Keratinocyte (primary cell): ENCODE measurements at regions not wholly inside any gene's neighbourhood (a gene's known extent, or its start where the extent isn't known, plus 50 kb on each side); places are given as distances from the start of the nearest gene placed in this dataset.

Experiments used
- DNase-seq: peaks from one replicate; pipeline ENCODE4 v3.0.0-alpha.2; 2011; ENCODE audit warnings: low read depth, missing footprints, low spot score
- FAIRE-seq: peaks from 2 replicates; lab custom pipeline; 2011; peaks lifted over from hg19 to GRCh38; lab: Jason Lieb, UNC
- H2AFZ ChIP-seq: 2 replicates; pipeline ENCODE4 v1.6.0; 2012; ENCODE audit warnings: low read length, control low read depth, inconsistent platforms; ENCODE audit not compliant: control insufficient read depth
- H3K27ac ChIP-seq: 2 replicates; pipeline ENCODE4 v1.5.1; 2011; ENCODE audit warnings: low read length; ENCODE audit not compliant: control insufficient read depth, insufficient read depth
- H3K27me3 ChIP-seq: 3 replicates; pipeline ENCODE4 v1.6.0; 2011; ENCODE audit warnings: low read length; ENCODE audit not compliant: control insufficient read depth, insufficient read depth; ENCODE audit errors: extremely low read depth
- H3K36me3 ChIP-seq, 2 experiments: 2 replicates in 1 of 2; 3 replicates in 1 of 2; pipeline ENCODE4 v1.5.1; 2011; ENCODE audit warnings: low read length in 2 of 2, mild to moderate bottlenecking in 1 of 2; ENCODE audit not compliant: control insufficient read depth in 2 of 2, insufficient read depth in 2 of 2; ENCODE audit errors: extremely low read depth in 1 of 2
- H3K4me1 ChIP-seq: 3 replicates; pipeline ENCODE4 v1.5.1; 2011; ENCODE audit warnings: low read length; ENCODE audit not compliant: control insufficient read depth, insufficient read depth; ENCODE audit errors: extremely low read depth
- H3K4me2 ChIP-seq: 3 replicates; pipeline ENCODE4 v1.6.0; 2011; ENCODE audit warnings: low read depth, low read length; ENCODE audit not compliant: control insufficient read depth, insufficient read depth; ENCODE audit errors: extremely low read depth
- H3K4me3 ChIP-seq, 3 experiments: fragments of 200-600 bp in 1 of 3; sonication (generic) in 1 of 3; 2 replicates in 2 of 3; 3 replicates in 1 of 3; pipeline ENCODE4 v1.5.1; 2011 to 2016; ENCODE audit warnings: low read length in 3 of 3, mild to moderate bottlenecking in 3 of 3, control low read depth in 2 of 3, inconsistent platforms in 1 of 3, low read depth in 1 of 3, mixed read lengths in 1 of 3, mixed run types in 1 of 3, moderate library complexity in 1 of 3; ENCODE audit not compliant: control insufficient read depth in 2 of 3, insufficient read depth in 2 of 3; ENCODE audit errors: extremely low read depth in 1 of 3
- H3K79me2 ChIP-seq: 2 replicates; pipeline ENCODE4 v1.6.0; 2012; ENCODE audit warnings: low read length; ENCODE audit not compliant: control insufficient read depth, insufficient read depth
- H3K9ac ChIP-seq: 3 replicates; pipeline ENCODE4 v1.6.0; 2011; ENCODE audit warnings: low read length; ENCODE audit not compliant: control insufficient read depth, insufficient read depth; ENCODE audit errors: extremely low read depth
- H3K9me1 ChIP-seq: 3 replicates; pipeline ENCODE4 v1.6.0; 2011; ENCODE audit warnings: low read length; ENCODE audit not compliant: control insufficient read depth, insufficient read depth; ENCODE audit errors: extremely low read depth
- H3K9me3 ChIP-seq: 2 replicates; pipeline ENCODE4 v1.5.1; 2012; ENCODE audit warnings: low read depth, low read length; ENCODE audit not compliant: control insufficient read depth
- H4K20me1 ChIP-seq: 3 replicates; pipeline ENCODE4 v1.6.0; 2011; ENCODE audit warnings: low read length; ENCODE audit not compliant: control insufficient read depth, insufficient read depth; ENCODE audit errors: extremely low read depth
- EZH2 ChIP-seq: IDR thresholded peaks from one replicate; pipeline ENCODE4 v1.6.1; 2012; ENCODE audit warnings: inconsistent platforms, mild to moderate bottlenecking, low read length, moderate library complexity
- dilution Hi-C: fragments of 300-500 bp; cut with MboI; formaldehyde crosslinking; loops from one replicate; pipeline ENCODE4 v1.7.0; 2020; ENCODE audit warnings: low sequenced_read_pairs; ENCODE audit not compliant: extremely low pct_ligation_motif_present
- TF ChIP-seq, protein P1 (sequence below), 3 experiments: IDR thresholded peaks in 1 of 3; conservative IDR thresholded peaks in 1 of 3; optimal IDR thresholded peaks in 1 of 3; 2 replicates in 2 of 3; 3 replicates in 1 of 3; pipeline versions ENCODE3 to v1.5.1; 2011; ENCODE audit warnings: low read length in 3 of 3, mild to moderate bottlenecking in 3 of 3, moderate library complexity in 2 of 3, control low read depth in 1 of 3, inconsistent platforms in 1 of 3; ENCODE audit not compliant: insufficient read depth in 2 of 3; ENCODE audit errors: extremely low read depth in 1 of 3

GRCh38 chr12:90303771-90304170 is 595.1 kb upstream of the ATP2B1 start:
- dilution Hi-C loops = no loop called here
- Histone ChIP-seq H3K79me2 (no peaks in the 10 kb centered on the region), H3K27me3 (no peaks in the 10 kb centered on the region), H3K9me3 (no peaks in the 10 kb centered on the region), H3K9me1 (no peaks in the 10 kb centered on the region), H3K4me3 (no peak overlapping the region), H3K4me1 (peaks cover 6% of the 10 kb centered on the region), H3K9ac (no peak overlapping the region), H2AFZ (no peak overlapping the region), H3K36me3 (no peaks in the 10 kb centered on the region), H4K20me1 (no peaks in the 10 kb centered on the region), H3K27ac (no peak overlapping the region), H3K4me2 (no peak overlapping the region)
- no peak for DNase-seq
- no peak for FAIRE-seq
- no peak for TF ChIP-seq EZH2
- TF ChIP-seq, protein P1, sequence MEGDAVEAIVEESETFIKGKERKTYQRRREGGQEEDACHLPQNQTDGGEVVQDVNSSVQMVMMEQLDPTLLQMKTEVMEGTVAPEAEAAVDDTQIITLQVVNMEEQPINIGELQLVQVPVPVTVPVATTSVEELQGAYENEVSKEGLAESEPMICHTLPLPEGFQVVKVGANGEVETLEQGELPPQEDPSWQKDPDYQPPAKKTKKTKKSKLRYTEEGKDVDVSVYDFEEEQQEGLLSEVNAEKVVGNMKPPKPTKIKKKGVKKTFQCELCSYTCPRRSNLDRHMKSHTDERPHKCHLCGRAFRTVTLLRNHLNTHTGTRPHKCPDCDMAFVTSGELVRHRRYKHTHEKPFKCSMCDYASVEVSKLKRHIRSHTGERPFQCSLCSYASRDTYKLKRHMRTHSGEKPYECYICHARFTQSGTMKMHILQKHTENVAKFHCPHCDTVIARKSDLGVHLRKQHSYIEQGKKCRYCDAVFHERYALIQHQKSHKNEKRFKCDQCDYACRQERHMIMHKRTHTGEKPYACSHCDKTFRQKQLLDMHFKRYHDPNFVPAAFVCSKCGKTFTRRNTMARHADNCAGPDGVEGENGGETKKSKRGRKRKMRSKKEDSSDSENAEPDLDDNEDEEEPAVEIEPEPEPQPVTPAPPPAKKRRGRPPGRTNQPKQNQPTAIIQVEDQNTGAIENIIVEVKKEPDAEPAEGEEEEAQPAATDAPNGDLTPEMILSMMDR (optimal IDR thresholded peaks at IDR 0.05 in 1 of 3, IDR thresholded peaks at IDR 0.05 in 1 of 3, conservative IDR thresholded peaks at IDR 0.05 in 1 of 3; ENCODE audit: extremely low read depth in 1 of 3, insufficient read depth in 2 of 3, low read length in 3 of 3) = no peak

- Histone ChIP-seq H3K36me3 (no peaks in the 10 kb centered on the region), H3K4me2 (no peak overlapping the region), H3K9me3 (no peaks in the 10 kb centered on the region), H2AFZ (no peak overlapping the region), H3K9me1 (no peaks in the 10 kb centered on the region), H4K20me1 (no peaks in the 10 kb centered on the region), H3K27me3 (no peaks in the 10 kb centered on the region), H3K27ac (no peak overlapping the region), H3K9ac (no peak overlapping the region), H3K4me3 (no peak overlapping the region), H3K79me2 (no peaks in the 10 kb centered on the region), H3K4me1 (peaks cover 6% of the 10 kb centered on the region)
- TF ChIP-seq, protein P1 (optimal IDR thresholded peaks at IDR 0.05 in 1 of 3, IDR thresholded peaks at IDR 0.05 in 1 of 3, conservative IDR thresholded peaks at IDR 0.05 in 1 of 3; ENCODE audit: extremely low read depth in 1 of 3, insufficient read depth in 2 of 3, low read length in 3 of 3) = no peak
- TF ChIP-seq EZH2 = no peak
- no peak for FAIRE-seq
- no peak for DNase-seq
- dilution Hi-C loops = no loop called here
These were observed 593.0 kb upstream of the ATP2B1 start for GRCh38 chr12:90301561-90302133.
